NCI-H1105 treated with DMSO at 0.1 percent for 48 hours (cell line): ENCODE measurements at regions not wholly inside any gene's neighbourhood (a gene's known extent, or its start where the extent isn't known, plus 50 kb on each side); places are given as distances from the start of the nearest gene placed in this dataset.

ENCODE experiments used
- DNase-seq: peaks from one replicate; lab custom pipeline; 2025; lab: John Stamatoyannopoulos, UW

GRCh38 chr10:29962166-29962850 lies 97.1 kb downstream of the JCAD start:
- no peak for DNase-seq

- DNase-seq = no peak
Measured at GRCh38 chr10:29961351-29961750, 98.0 kb downstream of the JCAD start.

GRCh38 chr10:29960261-29960660 lies 99.1 kb downstream of the JCAD start:
- no peak for DNase-seq

- DNase-seq = no peak
Measured at GRCh38 chr10:29959586-29959985, 99.8 kb downstream of the JCAD start.

- DNase-seq = no peak
Measured at GRCh38 chr10:29958440-29958839, 100.9 kb downstream of the JCAD start.

- DNase-seq = no peak
Measured at GRCh38 chr10:29957907-29958331, 101.5 kb downstream of the JCAD start.

- DNase-seq = no peak
Measured at GRCh38 chr10:29957236-29957635, 102.2 kb downstream of the JCAD start.

- no peak for DNase-seq
Measured at GRCh38 chr10:29956335-29956924, 103.0 kb downstream of the JCAD start.

- no peak for DNase-seq
Measured at GRCh38 chr10:29955329-29955935, 104.0 kb downstream of the JCAD start.

- no peak for DNase-seq
Measured at GRCh38 chr10:29951441-29951931, 107.9 kb downstream of the JCAD start.

GRCh38 chr10:29950391-29950790 lies 109.0 kb downstream of the JCAD start:
- no peak for DNase-seq

- no peak for DNase-seq
Measured at GRCh38 chr10:29949411-29950011, 109.9 kb downstream of the JCAD start.

- peak; percentile 24 for DNase-seq
Measured at GRCh38 chr10:29948881-29949355, 110.5 kb downstream of the JCAD start.

- DNase-seq = no peak
Measured at GRCh38 chr10:29947701-29948060, 111.7 kb downstream of the JCAD start.

- no peak for DNase-seq
Measured at GRCh38 chr10:29946953-29947700, 112.3 kb downstream of the JCAD start.

GRCh38 chr10:29946614-29946952 lies 112.8 kb downstream of the JCAD start:
- DNase-seq = no peak

- DNase-seq = no peak
Measured at GRCh38 chr10:29941476-29941875, 117.9 kb downstream of the JCAD start.

- DNase-seq = no peak
Measured at GRCh38 chr10:29932991-29933390, 126.4 kb downstream of the JCAD start.

- DNase-seq = no peak
Measured at GRCh38 chr10:29931833-29932232, 127.6 kb downstream of the JCAD start.

GRCh38 chr10:29929006-29929405 lies 130.4 kb downstream of the JCAD start:
- DNase-seq = no peak

GRCh38 chr10:29926693-29927048 lies 132.7 kb downstream of the JCAD start:
- no peak for DNase-seq
